ENCODE measurements at regions not wholly inside any gene's neighbourhood (a gene's known extent, or its start where the extent isn't known, plus 50 kb on each side); places are given as distances from the start of the nearest gene placed in this dataset.
"Not testable (repeated sequence)": the region's sequence is repeated elsewhere in the genome, so short reads cannot be mapped to it uniquely, and the experiment has no call there.

GRCh38 chr2:88802026-88802425 lies 110.6 kb downstream of the RPIA start:
- DNase-seq = not testable (repeated sequence)

GRCh38 chr2:88807237-88807962 lies 115.9 kb downstream of the RPIA start:
- DNase-seq = no peak

- no peak for DNase-seq
Observed at GRCh38 chr2:88808083-88808482, 116.6 kb downstream of the RPIA start.

- no peak for DNase-seq
Observed at GRCh38 chr2:88808652-88809051, 117.2 kb downstream of the RPIA start.

GRCh38 chr2:88809216-88809615 lies 117.7 kb downstream of the RPIA start:
- no peak for DNase-seq

- no peak for DNase-seq
Observed at GRCh38 chr2:88810017-88810416, 118.5 kb downstream of the RPIA start.

- no peak for DNase-seq
Observed at GRCh38 chr2:88810488-88810887, 119.0 kb downstream of the RPIA start.

- no peak for DNase-seq
Observed at GRCh38 chr2:88811233-88811632, 119.8 kb downstream of the RPIA start.

GRCh38 chr2:88811681-88812080 lies 120.2 kb downstream of the RPIA start:
- no peak for DNase-seq

- no peak for DNase-seq
Observed at GRCh38 chr2:88813612-88814011, 122.1 kb downstream of the RPIA start.

- no peak for DNase-seq
Observed at GRCh38 chr2:88815282-88815681, 123.8 kb downstream of the RPIA start.

GRCh38 chr2:88815697-88816096 lies 124.2 kb downstream of the RPIA start:
- no peak for DNase-seq

GRCh38 chr2:88818381-88818780 lies 126.9 kb downstream of the RPIA start:
- no peak for DNase-seq

GRCh38 chr2:88824951-88825350 lies 133.5 kb downstream of the RPIA start:
- no peak for DNase-seq

- DNase-seq = no peak
Observed at GRCh38 chr2:88826399-88826798, 134.9 kb downstream of the RPIA start.

GRCh38 chr2:88827821-88828220 lies 136.3 kb downstream of the RPIA start:
- DNase-seq = no peak

- no peak for DNase-seq
Observed at GRCh38 chr2:88828397-88829137, 137.1 kb downstream of the RPIA start.

- no peak for DNase-seq
Observed at GRCh38 chr2:88829607-88830463, 138.4 kb downstream of the RPIA start.

GRCh38 chr2:88831071-88831791 lies 139.8 kb downstream of the RPIA start:
- no peak for DNase-seq

GRCh38 chr2:88831792-88832248 lies 140.3 kb downstream of the RPIA start:
- DNase-seq = peak; percentile 25

- no peak for DNase-seq
Observed at GRCh38 chr2:88832311-88832991, 141.0 kb downstream of the RPIA start.

GRCh38 chr2:88832992-88833389 lies 141.5 kb downstream of the RPIA start:
- DNase-seq = no peak
